Chondrocyte (in vitro differentiated cells): ENCODE measurements at regions not wholly inside any gene's neighbourhood (a gene's known extent, or its start where the extent isn't known, plus 50 kb on each side); places are given as distances from the start of the nearest gene placed in this dataset.

Source experiments
- DNase-seq: peaks from one replicate; pipeline ENCODE4 v3.0.0; 2021; ENCODE audit warnings: mixed read lengths, low spot score
- H3K27ac Mint-ChIP-seq: one replicate; pipeline ENCODE4 v1.8.0; 2021; ENCODE audit warnings: mild to moderate bottlenecking, moderate library complexity, mixed read lengths; ENCODE audit not compliant: unreplicated experiment
- H3K27me3 Mint-ChIP-seq: 2 replicates; pipeline ENCODE4 v1.8.0; 2021; ENCODE audit warnings: low read depth, mixed read lengths
- H3K36me3 Mint-ChIP-seq: 2 replicates; pipeline ENCODE4 v1.8.0; 2021; ENCODE audit warnings: low read depth, mixed read lengths
- H3K4me1 Mint-ChIP-seq: 2 replicates; pipeline ENCODE4 v1.8.0; 2021; ENCODE audit warnings: low read depth, mild to moderate bottlenecking, mixed read lengths
- H3K4me3 Mint-ChIP-seq: one replicate; pipeline ENCODE4 v1.8.0; 2021; ENCODE audit warnings: mild to moderate bottlenecking, moderate library complexity, mixed read lengths; ENCODE audit not compliant: unreplicated experiment
- H3K9me3 Mint-ChIP-seq: 2 replicates; pipeline ENCODE4 v1.8.0; 2021; ENCODE audit warnings: low read depth, mixed read lengths
- CTCF ChIP-seq: fragments of 200-600 bp; sonication (generic); IDR thresholded peaks from 2 replicates; pipeline ENCODE4 v1.5.0; 2021; ENCODE audit warnings: antibody characterized with exemption, mild to moderate bottlenecking, moderate library complexity

GRCh38 chr7:24137338-24137737 lies 146.7 kb upstream of the NPY start:
- Mint-ChIP-seq H3K4me3 (no peak overlapping the region), H3K36me3 (no peaks in the 10 kb centered on the region), H3K9me3 (no peaks in the 10 kb centered on the region), H3K27ac (no peak overlapping the region), H3K4me1 (no peaks in the 10 kb centered on the region), H3K27me3 (peaks cover 22% of the 10 kb centered on the region)
- DNase-seq: no peak
- TF ChIP-seq CTCF: no peak

- no peak for DNase-seq
- H3K27ac Mint-ChIP-seq: no peak overlapping the region
- peaks cover 22% of the 10 kb centered on the region for H3K27me3 Mint-ChIP-seq
- no peaks in the 10 kb centered on the region for H3K4me1 Mint-ChIP-seq
- H3K4me3 Mint-ChIP-seq: no peak overlapping the region
- TF ChIP-seq CTCF: no peak
- H3K36me3 Mint-ChIP-seq: no peaks in the 10 kb centered on the region
- H3K9me3 Mint-ChIP-seq: no peaks in the 10 kb centered on the region
These were observed 145.6 kb upstream of the NPY start for GRCh38 chr7:24138343-24138742.

GRCh38 chr7:24140001-24140400 lies 144.0 kb upstream of the NPY start:
- TF ChIP-seq CTCF: no peak
- H3K36me3 Mint-ChIP-seq: no peaks in the 10 kb centered on the region
- H3K4me1 Mint-ChIP-seq: no peaks in the 10 kb centered on the region
- H3K9me3 Mint-ChIP-seq: no peaks in the 10 kb centered on the region
- no peak for DNase-seq
- H3K27me3 Mint-ChIP-seq: peaks cover 22% of the 10 kb centered on the region
- H3K27ac Mint-ChIP-seq: no peak overlapping the region
- no peak overlapping the region for H3K4me3 Mint-ChIP-seq

GRCh38 chr7:24141874-24142509 lies 142.0 kb upstream of the NPY start:
- H3K36me3 Mint-ChIP-seq: no peaks in the 10 kb centered on the region
- no peaks in the 10 kb centered on the region for H3K4me1 Mint-ChIP-seq
- peaks cover 17% of the 10 kb centered on the region for H3K27me3 Mint-ChIP-seq
- no peak overlapping the region for H3K27ac Mint-ChIP-seq
- no peak for TF ChIP-seq CTCF
- H3K9me3 Mint-ChIP-seq: no peaks in the 10 kb centered on the region
- DNase-seq: no peak
- no peak overlapping the region for H3K4me3 Mint-ChIP-seq

GRCh38 chr7:24143547-24143946 lies 140.4 kb upstream of the NPY start:
- Mint-ChIP-seq H3K27me3 (peaks cover 9% of the 10 kb centered on the region), H3K4me1 (no peaks in the 10 kb centered on the region), H3K9me3 (no peaks in the 10 kb centered on the region), H3K4me3 (no peak overlapping the region), H3K27ac (no peak overlapping the region), H3K36me3 (no peaks in the 10 kb centered on the region)
- DNase-seq: no peak
- TF ChIP-seq CTCF: no peak
